ENCODE measurements at regions not wholly inside any gene's neighbourhood (a gene's known extent, or its start where the extent isn't known, plus 50 kb on each side); places are given as distances from the start of the nearest gene placed in this dataset.

GRCh38 chr16:11401161-11402050 lies 56.1 kb downstream of the RMI2 start:
- DNase-seq, result no peak

GRCh38 chr16:11402051-11402744 lies 56.9 kb downstream of the RMI2 start:
- DNase-seq, result no peak

- no peak for DNase-seq
These were observed 57.7 kb downstream of the RMI2 start for GRCh38 chr16:11402745-11403533.

- no peak for DNase-seq
These were observed 58.2 kb downstream of the RMI2 start for GRCh38 chr16:11403534-11403795.

GRCh38 chr16:11403920-11404319 lies 58.7 kb downstream of the RMI2 start:
- no peak for DNase-seq

GRCh38 chr16:11404603-11405002 lies 59.3 kb downstream of the RMI2 start:
- no peak for DNase-seq

GRCh38 chr16:11405331-11406176 lies 60.3 kb downstream of the RMI2 start:
- peak; percentile 81 for DNase-seq

GRCh38 chr16:11406177-11406560 lies 60.9 kb downstream of the RMI2 start:
- no peak for DNase-seq

GRCh38 chr16:11407047-11407982 lies 62.1 kb downstream of the RMI2 start:
- peak; percentile 83 for DNase-seq

- no peak for DNase-seq
These were observed 63.0 kb downstream of the RMI2 start for GRCh38 chr16:11408216-11408615.

- DNase-seq, result no peak
These were observed 64.1 kb downstream of the RMI2 start for GRCh38 chr16:11409398-11409797.

GRCh38 chr16:11410376-11411058 lies 65.3 kb downstream of the RMI2 start:
- no peak for DNase-seq

GRCh38 chr16:11411059-11411550 lies 65.8 kb downstream of the RMI2 start:
- DNase-seq, result no peak

- DNase-seq, result no peak
These were observed 67.1 kb downstream of the RMI2 start for GRCh38 chr16:11412175-11412904.

- no peak for DNase-seq
These were observed 68.0 kb downstream of the RMI2 start for GRCh38 chr16:11412965-11413887.

GRCh38 chr16:11413907-11414595 lies 68.8 kb downstream of the RMI2 start:
- no peak for DNase-seq

GRCh38 chr16:11414815-11415775 lies 69.8 kb downstream of the RMI2 start:
- no peak for DNase-seq

Measured in activated CD8-positive, alpha-beta memory T cell treated with anti-CD3 and anti-CD28 coated beads for 24 hours (primary cell).